SH-SY5Y (cell line): ENCODE measurements at regions not wholly inside any gene's neighbourhood (a gene's known extent, or its start where the extent isn't known, plus 50 kb on each side); places are given as distances from the start of the nearest gene placed in this dataset.

Experiments used
- GATA2 ChIP-seq: IDR thresholded peaks from 2 replicates; pipeline ENCODE4 v1.6.1; 2011; ENCODE audit warnings: mild to moderate bottlenecking, low read depth, low read length
- GATA3 ChIP-seq: IDR thresholded peaks from 2 replicates; pipeline ENCODE4 v1.6.1; 2011; ENCODE audit warnings: low read depth, mild to moderate bottlenecking, low read length, moderate library complexity

- TF ChIP-seq GATA3 (no peak), GATA2 (no peak)
Observed at GRCh38 chr6:135594000-135594399, 96.5 kb upstream of the AHI1 start.
